Gastrocnemius medialis (tissue), 4 donors: ENCODE measurements at regions not wholly inside any gene's neighbourhood (a gene's known extent, or its start where the extent isn't known, plus 50 kb on each side); places are given as distances from the start of the nearest gene placed in this dataset.

ENCODE experiments used
- ATAC-seq, 2 donors: fragments of 150-250 bp; one replicate each; pipeline ENCODE4 v1.9.1; 2016
- DNase-seq, 2 donors: peaks; one replicate each; pipeline ENCODE4 v3.0.0-alpha.2; 2019
- H3K27ac ChIP-seq, 4 donors: fragments of 200-600 bp; sonication (generic); 1 replicate in 1 of 4; 2 replicates in 3 of 4; pipeline ENCODE4 v1.5.1; 2016 to 2018; ENCODE audit warnings: mild to moderate bottlenecking in 2 of 4, moderate library complexity in 1 of 4
- H3K27me3 ChIP-seq, 3 donors: fragments of 200-600 bp; sonication (generic) in 2 of 3; 1 replicate in 1 of 3; 2 replicates in 2 of 3; pipeline versions ENCODE4 v1.5.1 to v1.6.0; 2016 to 2019; ENCODE audit warnings: mild to moderate bottlenecking in 1 of 3, moderate library complexity in 1 of 3
- H3K36me3 ChIP-seq, 2 donors: fragments of 200-600 bp; sonication (generic) in 1 of 2; one replicate each; pipeline ENCODE4 v1.5.1; 2017 to 2018
- H3K4me1 ChIP-seq, 2 donors: fragments of 200-600 bp; sonication (generic) in 1 of 2; one replicate each; pipeline ENCODE4 v1.5.1; 2016 to 2017; ENCODE audit warnings: mild to moderate bottlenecking in 2 of 2
- H3K4me3 ChIP-seq, 4 donors: fragments of 200-600 bp; sonication (generic) in 3 of 4; 1 replicate in 1 of 4; 2 replicates in 3 of 4; pipeline ENCODE4 v1.5.1; 2016 to 2019; ENCODE audit warnings: mild to moderate bottlenecking in 2 of 4
- H3K9me3 ChIP-seq, 3 donors: fragments of 200-600 bp; sonication (generic) in 2 of 3; 1 replicate in 1 of 3; 2 replicates in 2 of 3; pipeline ENCODE4 v1.5.1; 2016 to 2019
- POLR2A ChIP-seq, 2 donors: fragments of 450-650 bp; IDR thresholded peaks; one replicate each; pipeline ENCODE4 v1.6.1; 2017; ENCODE audit warnings: antibody characterized with exemption in 2 of 2, mild to moderate bottlenecking in 2 of 2, moderate library complexity in 2 of 2
- in situ Hi-C, 4 donors: fragments of 200-750 bp; cut with MboI; loops; one replicate each; pipeline versions ENCODE4 v1.15.0 to v1.8.0; 2017; ENCODE audit warnings: low sequenced_read_pairs in 4 of 4
- intact Hi-C: fragments of 100-400 bp; cut with DNase I; formaldehyde crosslinking; loops from one replicate; pipeline ENCODE4 v1.15.1; 2023; ENCODE audit warnings: low total_unique reads
- TF ChIP-seq, protein P1 (sequence below), 5 experiments: fragments of 450-650 bp in 3 of 5; fragments of 200-600 bp in 2 of 5; sonication (generic) in 2 of 5; IDR thresholded peaks in 4 of 5; conservative IDR thresholded peaks in 1 of 5; 1 replicate in 4 of 5; 2 replicates in 1 of 5; pipeline ENCODE4 v1.5.1; 2016 to 2019; ENCODE audit warnings: antibody characterized with exemption in 5 of 5, mild to moderate bottlenecking in 3 of 5, moderate library complexity in 3 of 5

DNA sequence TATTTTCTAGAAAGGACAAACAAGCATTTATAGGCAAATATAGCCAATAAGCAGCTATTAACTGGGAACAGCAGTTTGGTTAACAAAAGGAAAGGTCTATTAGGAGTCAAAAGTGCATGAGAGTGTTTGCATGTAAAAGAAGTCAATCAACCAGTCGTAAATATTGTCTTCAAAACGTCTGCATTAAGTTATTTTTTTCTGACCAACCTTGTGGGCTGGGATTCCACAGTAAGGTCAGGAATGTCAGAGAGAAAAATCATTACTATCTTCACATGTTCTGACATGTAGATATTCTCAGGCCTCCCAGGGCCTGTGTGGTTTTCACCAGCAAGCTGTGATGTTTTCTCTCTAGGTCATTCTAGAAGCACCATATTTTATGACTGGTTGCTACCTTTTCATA lies 922.5 kb downstream of the SUCLG1 start:
- in situ Hi-C loops: no loop called here
- no peak overlapping the region for H3K27ac ChIP-seq
- no peak overlapping the region for H3K4me3 ChIP-seq
- no peaks in the 10 kb centered on the region for H3K27me3 ChIP-seq
- no peaks in the 10 kb centered on the region for H3K4me1 ChIP-seq
- intact Hi-C loops: no loop called here
- TF ChIP-seq, protein P1, sequence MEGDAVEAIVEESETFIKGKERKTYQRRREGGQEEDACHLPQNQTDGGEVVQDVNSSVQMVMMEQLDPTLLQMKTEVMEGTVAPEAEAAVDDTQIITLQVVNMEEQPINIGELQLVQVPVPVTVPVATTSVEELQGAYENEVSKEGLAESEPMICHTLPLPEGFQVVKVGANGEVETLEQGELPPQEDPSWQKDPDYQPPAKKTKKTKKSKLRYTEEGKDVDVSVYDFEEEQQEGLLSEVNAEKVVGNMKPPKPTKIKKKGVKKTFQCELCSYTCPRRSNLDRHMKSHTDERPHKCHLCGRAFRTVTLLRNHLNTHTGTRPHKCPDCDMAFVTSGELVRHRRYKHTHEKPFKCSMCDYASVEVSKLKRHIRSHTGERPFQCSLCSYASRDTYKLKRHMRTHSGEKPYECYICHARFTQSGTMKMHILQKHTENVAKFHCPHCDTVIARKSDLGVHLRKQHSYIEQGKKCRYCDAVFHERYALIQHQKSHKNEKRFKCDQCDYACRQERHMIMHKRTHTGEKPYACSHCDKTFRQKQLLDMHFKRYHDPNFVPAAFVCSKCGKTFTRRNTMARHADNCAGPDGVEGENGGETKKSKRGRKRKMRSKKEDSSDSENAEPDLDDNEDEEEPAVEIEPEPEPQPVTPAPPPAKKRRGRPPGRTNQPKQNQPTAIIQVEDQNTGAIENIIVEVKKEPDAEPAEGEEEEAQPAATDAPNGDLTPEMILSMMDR (IDR thresholded peaks at IDR 0.05 in 4 of 5, conservative IDR thresholded peaks at IDR 0.05 in 1 of 5): no peak
- TF ChIP-seq POLR2A (IDR thresholded peaks at IDR 0.05): no peak
- no peak for DNase-seq
- ATAC-seq: no peak
- no peaks in the 10 kb centered on the region for H3K36me3 ChIP-seq
- H3K9me3 ChIP-seq: no peaks in the 10 kb centered on the region

DNA sequence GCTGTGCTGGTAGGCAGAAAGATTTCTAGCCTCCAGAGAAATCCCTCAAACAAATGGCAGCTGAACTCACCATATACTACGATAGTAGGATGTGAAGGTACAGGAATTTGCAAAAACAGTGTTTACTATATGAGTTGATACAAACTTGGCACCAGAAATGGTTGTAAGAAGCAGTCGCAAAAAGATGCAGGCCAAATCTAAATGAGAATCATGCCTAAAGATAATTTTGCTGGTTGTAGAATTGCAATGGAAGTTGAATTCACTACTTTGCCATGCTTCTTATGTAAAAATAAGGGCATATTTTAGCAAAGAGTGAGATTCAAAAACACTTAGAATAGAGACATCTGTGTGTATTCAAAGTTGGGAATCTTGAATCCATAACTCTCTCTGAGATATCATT lies 924.7 kb downstream of the SUCLG1 start:
- no peak for ATAC-seq
- Histone ChIP-seq H3K27ac (no peak overlapping the region), H3K4me1 (no peaks in the 10 kb centered on the region), H3K27me3 (no peaks in the 10 kb centered on the region), H3K36me3 (no peaks in the 10 kb centered on the region), H3K4me3 (no peak overlapping the region), H3K9me3 (no peaks in the 10 kb centered on the region)
- TF ChIP-seq, protein P1 (IDR thresholded peaks at IDR 0.05 in 4 of 5, conservative IDR thresholded peaks at IDR 0.05 in 1 of 5): no peak
- no peak for DNase-seq
- in situ Hi-C loops (no loop called here), intact Hi-C loops (no loop called here)

DNA sequence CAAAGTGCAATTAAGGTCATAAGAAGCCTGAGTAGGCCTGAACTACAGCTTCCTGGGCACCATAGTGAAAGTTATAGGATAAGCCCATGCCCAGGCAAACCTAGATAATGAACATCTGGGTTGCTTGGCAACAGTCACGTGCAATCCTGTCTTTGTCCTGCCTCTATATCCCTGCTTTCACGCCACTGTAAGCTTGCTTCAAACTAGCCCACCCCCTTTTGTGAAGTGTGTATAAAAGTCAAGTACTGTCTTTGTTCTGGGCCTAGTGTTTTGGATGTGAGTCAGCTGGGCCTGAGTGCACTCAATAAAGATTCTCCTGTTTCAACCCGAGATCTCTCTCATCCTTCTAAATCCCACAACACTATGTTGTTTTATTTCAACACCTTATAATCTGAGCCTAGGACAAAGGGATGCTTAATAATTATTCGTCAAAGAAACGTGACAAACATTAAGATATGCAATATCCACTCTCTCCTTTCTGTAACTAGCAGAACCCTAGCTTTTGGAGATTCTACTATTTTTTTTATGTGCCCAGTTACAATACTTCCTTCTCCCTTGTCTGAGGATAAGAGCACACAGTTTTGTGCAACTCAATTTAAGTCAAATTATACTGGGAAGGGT lies 927.8 kb downstream of the SUCLG1 start:
- Histone ChIP-seq H3K27ac (no peak overlapping the region), H3K4me1 (no peaks in the 10 kb centered on the region), H3K27me3 (no peaks in the 10 kb centered on the region), H3K36me3 (no peaks in the 10 kb centered on the region), H3K4me3 (no peak overlapping the region), H3K9me3 (no peaks in the 10 kb centered on the region)
- DNase-seq (no peak), ATAC-seq (no peak)
- TF ChIP-seq, protein P1 (IDR thresholded peaks at IDR 0.05 in 4 of 5, conservative IDR thresholded peaks at IDR 0.05 in 1 of 5): no peak
- TF ChIP-seq POLR2A (IDR thresholded peaks at IDR 0.05): no peak
- in situ Hi-C loops (no loop called here), intact Hi-C loops (no loop called here)

DNA sequence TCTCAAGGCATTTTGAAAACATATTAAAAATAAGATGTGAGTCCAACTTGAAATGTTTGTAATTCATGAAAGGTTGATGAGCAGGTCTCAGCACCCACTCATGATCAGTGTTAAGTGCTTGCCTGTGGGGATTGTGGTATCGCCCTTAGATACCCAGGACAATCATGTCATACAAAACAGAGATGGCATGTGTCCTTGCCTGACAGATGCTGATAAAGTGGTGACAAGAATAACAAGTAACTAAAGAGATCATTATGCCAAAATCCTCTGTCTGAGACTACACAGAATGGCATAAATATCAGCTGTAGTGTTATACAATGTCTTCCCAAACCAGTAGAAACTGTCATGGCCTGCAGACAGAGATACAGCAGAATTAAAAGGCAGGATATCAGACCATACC lies 930.3 kb downstream of the SUCLG1 start:
- Histone ChIP-seq H3K9me3 (no peaks in the 10 kb centered on the region), H3K4me1 (no peaks in the 10 kb centered on the region), H3K27ac (no peak overlapping the region), H3K27me3 (no peaks in the 10 kb centered on the region), H3K4me3 (no peak overlapping the region), H3K36me3 (no peaks in the 10 kb centered on the region)
- in situ Hi-C loops: no loop called here
- no peak for ATAC-seq
- TF ChIP-seq, protein P1 (IDR thresholded peaks at IDR 0.05 in 4 of 5, conservative IDR thresholded peaks at IDR 0.05 in 1 of 5): no peak
- no peak for DNase-seq
- intact Hi-C loops: no loop called here

DNA sequence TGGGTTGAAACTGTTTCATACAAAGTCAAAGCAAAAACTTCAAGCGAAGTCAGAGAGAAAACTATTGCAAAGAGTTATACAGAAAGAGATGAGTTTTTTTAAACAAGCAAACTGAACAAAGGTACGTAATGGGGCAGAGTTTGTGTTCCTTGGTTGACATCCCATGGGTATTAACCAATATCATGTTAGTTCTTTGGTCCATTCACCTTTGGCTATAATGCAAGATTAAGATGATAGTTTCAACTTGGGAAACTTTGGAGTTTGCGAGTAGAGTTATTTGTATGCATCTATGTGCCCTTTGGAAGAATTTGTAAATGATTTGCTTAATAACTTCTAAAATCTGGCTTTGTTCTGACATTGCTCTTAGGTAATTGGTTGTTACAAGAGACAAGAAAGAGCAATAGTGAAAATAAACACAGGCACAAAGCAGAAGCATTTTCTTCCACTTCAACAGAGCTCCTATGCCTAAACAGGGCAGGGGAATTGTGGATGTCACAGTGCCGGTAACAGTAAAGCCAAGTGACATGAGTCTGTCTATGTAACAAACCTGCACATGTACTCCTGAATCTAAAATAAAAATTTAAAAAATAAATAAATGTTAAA lies 936.1 kb downstream of the SUCLG1 start:
- no peak for ATAC-seq
- in situ Hi-C loops: no loop called here

More for the DNA sequence above, 936.1 kb downstream of the SUCLG1 start:
- intact Hi-C loops: no loop called here
- DNase-seq: no peak
- Histone ChIP-seq H3K4me1 (no peaks in the 10 kb centered on the region), H3K9me3 (no peaks in the 10 kb centered on the region), H3K36me3 (no peaks in the 10 kb centered on the region), H3K4me3 (no peak overlapping the region), H3K27me3 (no peaks in the 10 kb centered on the region), H3K27ac (no peak overlapping the region)
- no peak for TF ChIP-seq POLR2A (IDR thresholded peaks at IDR 0.05)
- TF ChIP-seq, protein P1 (IDR thresholded peaks at IDR 0.05 in 4 of 5, conservative IDR thresholded peaks at IDR 0.05 in 1 of 5): no peak
